ENCODE measurements at regions not wholly inside any gene's neighbourhood (a gene's known extent, or its start where the extent isn't known, plus 50 kb on each side); places are given as distances from the start of the nearest gene placed in this dataset.

DNA sequence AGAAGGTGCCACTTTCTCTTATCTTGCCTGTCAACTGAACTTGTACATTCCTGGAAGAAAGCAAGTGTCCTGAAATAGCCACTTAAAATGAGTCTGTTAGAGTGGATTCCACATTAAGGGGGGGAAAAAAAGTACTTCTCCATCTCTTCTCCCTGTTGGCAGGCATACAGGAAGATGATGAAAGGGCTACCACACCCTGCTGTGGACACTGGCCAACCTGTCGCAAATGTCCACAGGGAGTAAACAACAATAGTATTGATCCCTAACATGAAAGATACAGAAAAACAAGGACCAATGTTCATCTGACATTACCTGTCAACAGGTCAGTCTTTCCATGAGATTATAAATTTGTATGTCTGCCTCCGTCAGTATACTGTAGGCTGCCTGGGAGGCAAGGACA is 265.1 kb upstream of the MAP3K1 start:
- Histone ChIP-seq H2AFZ (ENCODE audit: low read length) (no peak overlapping the region), H3K4me3 (replicated peaks in 1 of 3; ENCODE audit: insufficient read depth in 1 of 3, low read depth in 2 of 3, low read length in 3 of 3) (no peak overlapping the region), H3K27ac (ENCODE audit: extremely low read length, insufficient read depth, low read length) (no peak overlapping the region), H3K4me2 (ENCODE audit: low read depth, low read length) (no peak overlapping the region), H3K9me3 (ENCODE audit: low read length) (no peaks in the 10 kb centered on the region), H3K4me1 (ENCODE audit: insufficient read depth, low read length) (peaks cover 16% of the 10 kb centered on the region), H3K9ac (ENCODE audit: insufficient read depth, low read depth, low read length) (no peak overlapping the region), H3K79me2 (ENCODE audit: insufficient read depth, low read length) (no peaks in the 10 kb centered on the region), H3K27me3 (ENCODE audit: control insufficient read depth in 1 of 2, insufficient read depth in 2 of 2, low read length in 2 of 2) (no peaks in the 10 kb centered on the region; a peak in 1 of 5 replicates), H4K20me1 (ENCODE audit: insufficient read depth, low read length) (no peaks in the 10 kb centered on the region), H3K36me3 (replicated peaks in 1 of 2; ENCODE audit: control insufficient read depth in 1 of 2, insufficient read depth in 2 of 2, low read length in 2 of 2) (no peaks in the 10 kb centered on the region)
- DNase-seq (ENCODE audit: low spot score) (no peak), ATAC-seq (no peak), FAIRE-seq (no peak)
- ChIA-PET POLR2A (no interaction called here), CTCF (ENCODE audit: low intra/inter-chr PET ratio, low total read pairs) (no interaction called here)
- WGBS (ENCODE audit: low lambda C conversion rate): 39% methylated on average over 2 of the region's 2 CpGs
- intact Hi-C loops (cut with micrococcal nuclease; ENCODE audit: unreplicated experiment) (no loop called here), in situ Hi-C loops (cut with HindIII; ENCODE audit: extremely low pct_ligation_motif_present, low pct_unique_long_range_greater_than_20kb) (no loop called here)
- TF ChIP-seq FOXP1 (IDR thresholded peaks at IDR 0.05) (no peak), FOXP1 (CRISPR knock-in tag; IDR thresholded peaks at IDR 0.05) (peak; percentile 63; the same call in 1 of the 2 replicates), ZFP91 (CRISPR knock-in tag; IDR thresholded peaks at IDR 0.05; ENCODE audit: borderline replicate concordance) (no peak), ZFP41 (CRISPR knock-in tag; IDR thresholded peaks at IDR 0.05; ENCODE audit: borderline replicate concordance) (no peak), SOX6 (IDR thresholded peaks at IDR 0.05) (no peak), SOX6 (CRISPR knock-in tag; IDR thresholded peaks at IDR 0.05) (peak; percentile 14; the same call in 1 of the 2 replicates), ATAD3A (CRISPR knock-in tag; IDR thresholded peaks at IDR 0.05) (no peak)
- BruUV-seq (replicated peaks): no TSS peak

DNA sequence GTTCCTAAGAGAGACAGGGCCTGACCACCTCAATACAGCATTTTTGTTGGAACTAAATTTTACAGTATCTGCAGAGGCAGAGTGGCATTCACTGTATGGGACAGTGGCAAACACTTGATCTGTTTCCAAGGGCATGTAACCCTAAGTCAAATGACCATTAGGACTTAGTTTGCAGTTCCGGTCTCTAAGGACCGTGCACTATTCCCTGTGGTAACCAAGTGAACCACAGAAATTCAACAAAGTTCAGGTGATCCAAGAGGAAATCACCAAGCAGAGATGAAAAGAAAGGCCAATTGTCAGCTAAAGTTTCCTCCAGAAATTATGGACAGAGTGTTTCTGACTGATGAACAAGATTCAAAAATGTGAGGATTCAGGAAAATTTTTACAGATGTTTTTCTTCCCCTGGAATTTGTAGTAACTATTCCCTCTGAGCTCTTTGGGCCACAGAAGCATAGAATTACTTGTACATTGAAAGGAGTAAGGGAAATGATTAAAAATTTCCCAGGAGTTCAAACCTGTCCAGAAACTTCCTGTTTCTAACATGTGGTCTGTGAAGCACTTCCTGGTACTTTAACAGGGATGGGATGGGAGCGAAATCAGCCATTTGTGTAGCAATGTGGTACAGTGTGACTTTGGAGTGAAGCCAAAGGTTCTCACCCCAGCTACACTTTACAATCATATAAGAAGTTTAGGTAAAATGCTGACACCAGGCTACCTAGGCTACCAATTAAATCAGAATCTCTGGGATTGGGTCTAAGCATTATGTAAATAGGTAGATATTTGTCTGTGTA is 266.1 kb upstream of the MAP3K1 start:
- BruUV-seq (replicated peaks): no TSS peak
- ChIA-PET CTCF (ENCODE audit: low intra/inter-chr PET ratio, low total read pairs) (no interaction called here), POLR2A (no interaction called here)
- Histone ChIP-seq H3K4me2 (ENCODE audit: low read depth, low read length) (no peak overlapping the region), H3K27ac (ENCODE audit: extremely low read length, insufficient read depth, low read length) (no peak overlapping the region), H3K9ac (ENCODE audit: insufficient read depth, low read depth, low read length) (no peak overlapping the region), H3K4me3 (replicated peaks in 1 of 3; ENCODE audit: insufficient read depth in 1 of 3, low read depth in 2 of 3, low read length in 3 of 3) (no peak overlapping the region), H2AFZ (ENCODE audit: low read length) (no peak overlapping the region), H3K79me2 (ENCODE audit: insufficient read depth, low read length) (no peaks in the 10 kb centered on the region), H3K36me3 (replicated peaks in 1 of 2; ENCODE audit: control insufficient read depth in 1 of 2, insufficient read depth in 2 of 2, low read length in 2 of 2) (no peaks in the 10 kb centered on the region), H4K20me1 (ENCODE audit: insufficient read depth, low read length) (no peaks in the 10 kb centered on the region), H3K4me1 (ENCODE audit: insufficient read depth, low read length) (peaks cover 25% of the 10 kb centered on the region), H3K9me3 (ENCODE audit: low read length) (no peaks in the 10 kb centered on the region), H3K27me3 (ENCODE audit: control insufficient read depth in 1 of 2, insufficient read depth in 2 of 2, low read length in 2 of 2) (no peaks in the 10 kb centered on the region; a peak in 1 of 5 replicates)
- no peak for FAIRE-seq
- DNase-seq (ENCODE audit: low spot score): no peak
- in situ Hi-C loops (cut with HindIII; ENCODE audit: extremely low pct_ligation_motif_present, low pct_unique_long_range_greater_than_20kb) (no loop called here), intact Hi-C loops (cut with micrococcal nuclease; ENCODE audit: unreplicated experiment) (no loop called here)
- WGBS (ENCODE audit: low lambda C conversion rate): 83% methylated on average over 3 of the region's 3 CpGs
- ATAC-seq: no peak
- TF ChIP-seq ZNF781 (CRISPR knock-in tag; IDR thresholded peaks at IDR 0.05; ENCODE audit: borderline replicate concordance, not compliant biosample characterization) (no peak), RAD21 (CRISPR knock-in tag; IDR thresholded peaks at IDR 0.05) (no peak), MEIS1 (CRISPR knock-in tag; IDR thresholded peaks at IDR 0.05; ENCODE audit: borderline replicate concordance) (no peak), ZNF660 (CRISPR knock-in tag; IDR thresholded peaks at IDR 0.05; ENCODE audit: borderline replicate concordance, low read depth) (no peak), ZBTB42 (CRISPR knock-in tag; IDR thresholded peaks at IDR 0.05) (no peak), ZNF761 (CRISPR knock-in tag; conservative IDR thresholded peaks at IDR 0.05) (no peak), ZNF468 (CRISPR knock-in tag; IDR thresholded peaks at IDR 0.05) (no peak), TRIM22 (IDR thresholded peaks at IDR 0.05) (no peak), MIER3 (CRISPR knock-in tag; IDR thresholded peaks at IDR 0.05; ENCODE audit: borderline replicate concordance) (no peak), SMC3 (IDR thresholded peaks at IDR 0.05; ENCODE audit: low read length) (no peak), HOXA3 (CRISPR knock-in tag; IDR thresholded peaks at IDR 0.05) (no peak), KLF13 (CRISPR knock-in tag; IDR thresholded peaks at IDR 0.05) (no peak)

Measured in HepG2 (cell line).